Hematopoietic multipotent progenitor cell treated with erythropoietin and hydrocortisone succinate and interleukin-3 and kit ligand, for 8 days (in vitro differentiated cells): ENCODE measurements at regions not wholly inside any gene's neighbourhood (a gene's known extent, or its start where the extent isn't known, plus 50 kb on each side); places are given as distances from the start of the nearest gene placed in this dataset.

Source experiments
- DNase-seq: peaks from one replicate; pipeline ENCODE4 v3.0.0-alpha.2; 2015

GRCh38 chr2:193793914-193794313, 1599.2 kb upstream of the TMEFF2 start:
- DNase-seq, result no peak

DNA sequence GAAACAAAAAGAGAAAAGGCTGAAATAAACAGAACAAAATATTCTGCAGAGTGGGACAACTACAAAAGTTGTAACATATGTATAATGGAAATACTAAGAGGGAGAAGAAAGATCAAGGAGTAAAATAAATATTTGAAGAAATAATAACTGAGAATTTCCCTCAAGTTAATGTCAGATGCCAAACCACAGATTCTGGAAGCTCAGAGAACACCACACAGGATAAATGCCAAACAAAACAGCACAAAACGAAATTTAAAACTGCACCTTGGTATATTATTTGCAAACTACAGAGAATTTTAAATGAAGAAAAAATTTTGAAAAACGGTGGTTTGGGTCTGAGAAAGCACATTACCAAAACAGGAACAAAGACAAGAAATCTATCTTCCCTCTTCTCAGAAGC, 1588.9 kb upstream of the TMEFF2 start:
- no peak for DNase-seq

- no peak for DNase-seq
Observed at GRCh38 chr2:193778293-193778692, 1583.6 kb upstream of the TMEFF2 start.

DNA sequence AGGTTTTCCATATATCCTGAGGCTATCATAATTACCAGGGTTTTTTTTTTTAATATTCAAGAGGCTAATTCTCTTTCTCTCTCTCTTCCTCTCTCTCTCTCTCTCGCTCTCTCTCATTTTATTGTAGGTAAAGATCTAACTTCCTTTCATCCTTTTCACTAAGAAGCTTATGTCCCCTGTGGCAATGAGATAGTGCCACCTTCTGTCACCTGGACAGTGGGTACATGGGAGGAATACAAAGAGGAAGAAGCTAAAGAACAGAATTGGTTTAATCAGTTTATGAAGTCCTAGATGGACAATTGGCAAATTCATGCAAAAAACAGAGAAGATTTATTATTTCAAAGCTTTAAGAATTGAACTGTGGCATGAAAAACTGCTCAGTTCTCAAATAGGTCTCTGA, 1582.3 kb upstream of the TMEFF2 start:
- no peak for DNase-seq

DNA sequence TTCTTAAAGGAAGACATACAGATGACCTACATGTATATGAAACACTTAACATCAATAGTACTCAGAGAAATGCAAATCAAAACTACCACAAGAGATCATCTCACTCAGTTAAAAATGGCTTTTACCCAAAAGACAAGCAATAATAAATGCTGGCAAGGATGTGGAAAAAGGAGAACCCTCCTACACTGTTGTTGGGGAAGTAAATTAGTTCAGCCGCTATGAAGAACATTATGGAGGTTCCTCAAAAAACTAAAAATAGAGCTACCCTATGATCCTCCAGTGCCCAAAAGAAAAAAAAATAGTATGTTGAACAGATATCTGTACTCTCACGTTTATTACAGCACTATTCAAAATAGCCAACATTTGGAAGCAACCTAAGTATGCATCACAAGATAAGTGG, 1579.4 kb upstream of the TMEFF2 start:
- DNase-seq, result no peak

- DNase-seq, result no peak
Observed at GRCh38 chr2:193751299-193751698, 1556.6 kb upstream of the TMEFF2 start.

GRCh38 chr2:193749485-193749884, 1554.8 kb upstream of the TMEFF2 start:
- DNase-seq, result no peak

DNA sequence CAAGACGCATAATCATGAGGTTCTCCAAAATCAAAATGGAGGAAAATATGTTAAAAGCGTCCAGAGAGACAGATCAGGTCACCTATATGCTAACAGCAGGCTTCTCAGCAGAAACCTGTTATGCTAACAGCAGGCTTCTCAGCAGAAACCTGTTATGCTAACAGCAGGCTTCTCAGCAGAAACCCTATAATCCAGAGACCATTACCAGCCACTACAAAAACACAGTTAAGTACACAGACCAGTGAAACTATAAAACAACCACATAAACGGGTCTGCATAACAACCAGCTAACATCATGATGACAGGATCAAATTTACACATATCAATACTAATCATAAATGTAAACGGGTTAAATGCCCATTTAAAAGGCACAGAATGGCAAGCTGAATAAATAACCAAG, 1548.4 kb upstream of the TMEFF2 start:
- no peak for DNase-seq

DNA sequence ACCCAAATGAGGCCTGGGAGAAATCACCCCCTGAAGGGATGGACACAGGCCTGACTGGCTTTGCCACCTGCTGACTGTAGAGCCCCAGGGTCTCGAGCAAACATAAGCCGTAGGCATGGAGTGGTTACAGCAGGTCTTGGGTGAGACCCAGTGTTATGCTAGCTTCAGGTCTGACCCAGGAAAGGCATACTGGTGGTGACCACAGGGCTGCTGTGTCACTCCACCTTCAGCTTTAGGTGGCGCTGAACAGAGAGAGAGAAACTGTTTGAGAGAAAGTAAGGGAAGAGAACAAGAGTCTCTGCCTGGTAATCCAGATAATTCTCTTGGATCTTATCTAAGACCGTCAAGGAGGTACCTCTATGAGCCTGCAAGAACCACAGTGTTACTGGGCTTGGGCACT, 1544.2 kb upstream of the TMEFF2 start:
- no peak for DNase-seq

- DNase-seq, result no peak
Observed at GRCh38 chr2:193712912-193713311, 1518.2 kb upstream of the TMEFF2 start.

GRCh38 chr2:193703411-193703810, 1508.7 kb upstream of the TMEFF2 start:
- no peak for DNase-seq

- DNase-seq, result no peak
Observed at GRCh38 chr2:193701484-193701883, 1506.8 kb upstream of the TMEFF2 start.

- no peak for DNase-seq
Observed at GRCh38 chr2:193695367-193695766, 1500.6 kb upstream of the TMEFF2 start.

- no peak for DNase-seq
Observed at GRCh38 chr2:193693758-193694157, 1499.0 kb upstream of the TMEFF2 start.

GRCh38 chr2:193690572-193690971, 1495.8 kb upstream of the TMEFF2 start:
- no peak for DNase-seq

GRCh38 chr2:193687195-193687594, 1492.5 kb upstream of the TMEFF2 start:
- DNase-seq, result no peak

GRCh38 chr2:193679847-193680246, 1485.1 kb upstream of the TMEFF2 start:
- no peak for DNase-seq

DNA sequence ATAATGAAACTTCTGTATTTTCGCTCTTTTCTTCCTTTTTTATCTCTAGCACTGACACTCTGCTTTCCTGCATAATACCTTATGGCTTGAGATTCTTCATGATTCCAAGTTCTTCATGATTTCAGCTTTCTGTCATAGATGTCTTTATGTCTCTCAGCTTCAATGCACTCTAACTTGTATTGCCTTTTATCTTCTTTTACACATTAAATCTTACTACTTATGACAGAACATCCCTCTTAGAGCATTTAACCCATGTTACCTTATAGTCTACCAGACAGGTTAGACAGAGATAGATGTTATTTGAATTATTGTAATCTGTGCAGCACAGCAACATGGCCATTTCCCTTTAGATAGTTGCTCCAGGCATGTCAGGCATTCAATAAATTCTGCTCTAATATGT, 1475.7 kb upstream of the TMEFF2 start:
- DNase-seq, result no peak

- no peak for DNase-seq
Observed at GRCh38 chr2:193668557-193669323, 1474.0 kb upstream of the TMEFF2 start.

DNA sequence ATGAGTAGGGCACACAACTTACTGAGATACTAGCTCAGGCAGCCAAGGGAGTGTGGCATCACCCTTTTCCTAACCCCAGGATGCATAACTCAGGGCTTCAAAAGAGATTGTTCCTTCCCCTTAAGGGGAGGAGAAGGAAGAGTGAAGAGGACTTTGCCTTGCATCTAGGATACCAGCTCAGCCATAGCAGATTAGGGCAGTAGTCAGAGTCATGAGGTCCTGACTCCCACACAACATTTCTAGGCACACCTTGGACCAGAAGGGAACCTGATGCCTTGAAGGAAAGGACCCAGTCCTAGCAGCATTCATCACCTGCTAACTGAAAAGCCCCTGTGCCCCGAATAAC, 1433.2 kb upstream of the TMEFF2 start:
- no peak for DNase-seq

DNA sequence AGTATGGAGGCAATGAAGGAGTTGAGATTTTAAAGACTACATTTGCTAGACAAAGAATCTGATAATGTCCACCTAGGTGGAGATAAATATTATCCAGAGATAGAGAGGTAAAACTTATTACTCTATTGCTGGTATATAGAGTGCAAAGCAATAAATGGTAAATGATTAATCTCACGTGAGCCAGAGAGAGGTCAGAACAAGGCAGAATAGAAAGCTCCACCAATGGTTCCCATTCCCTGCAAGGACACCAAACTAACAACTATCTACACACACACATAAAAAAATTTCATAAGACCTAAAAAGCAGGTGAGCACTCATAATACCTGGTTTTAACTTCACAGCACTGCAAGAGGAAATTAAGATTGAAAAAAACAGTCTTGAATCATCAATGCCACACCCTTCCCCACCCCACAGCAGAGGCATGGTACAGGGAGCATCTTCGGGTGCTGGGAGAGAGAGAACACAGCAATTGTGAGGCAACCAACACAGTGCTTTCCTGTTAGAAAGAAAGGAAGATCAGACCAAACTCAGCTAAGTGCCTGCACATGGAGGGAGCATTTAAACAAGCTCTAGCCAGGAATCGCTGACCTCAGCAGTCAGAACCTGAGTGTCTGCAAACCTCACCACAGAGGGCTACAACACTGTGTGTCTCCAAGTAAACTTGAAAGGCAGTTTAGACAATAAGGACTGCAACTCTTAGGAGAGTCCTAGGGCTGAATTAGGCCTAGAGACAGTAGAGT, 1432.6 kb upstream of the TMEFF2 start:
- no peak for DNase-seq

- no peak for DNase-seq
Observed at GRCh38 chr2:193608451-193608850, 1413.7 kb upstream of the TMEFF2 start.

DNA sequence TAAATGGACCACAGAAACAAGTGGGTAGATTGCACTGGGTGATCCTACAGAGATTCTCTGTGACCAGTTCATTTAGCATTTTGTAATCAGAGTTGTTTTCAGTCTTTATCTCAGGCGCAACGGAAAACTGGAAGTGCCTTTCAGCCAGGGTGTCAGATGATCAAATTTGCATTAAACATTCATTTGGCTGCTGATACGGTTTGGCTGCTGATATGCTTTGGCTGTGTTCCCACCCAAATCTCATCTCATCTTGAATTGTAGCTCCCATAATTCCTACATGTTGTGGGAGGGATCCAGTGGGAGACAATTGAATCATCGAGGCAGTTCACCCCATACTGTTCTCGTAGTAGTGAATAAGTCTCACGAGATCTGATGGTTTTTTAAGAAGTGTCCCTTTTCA, 1396.1 kb upstream of the TMEFF2 start:
- no peak for DNase-seq

DNA sequence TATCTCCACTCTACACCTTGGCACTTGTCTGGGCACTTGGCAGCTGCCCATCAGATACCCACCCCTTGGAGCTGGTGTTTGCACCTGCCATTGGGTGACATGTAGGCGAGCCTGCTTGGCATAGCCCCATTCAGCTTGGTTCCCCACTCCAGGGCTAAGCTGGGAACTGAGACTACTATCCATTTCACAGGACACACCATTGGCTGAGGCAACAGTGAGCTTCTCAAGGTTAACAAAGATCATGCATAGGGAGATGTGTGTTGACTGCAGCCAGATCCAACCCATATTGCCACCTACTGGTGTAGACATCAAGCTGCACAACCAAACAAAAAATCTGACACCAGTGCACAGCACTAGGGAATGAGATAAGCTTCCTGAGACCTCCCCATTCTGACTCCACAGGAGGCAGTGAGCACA, 1389.8 kb upstream of the TMEFF2 start:
- peak; percentile 52 for DNase-seq
